Pancreas (tissue), 10 donors: ENCODE measurements at regions not wholly inside any gene's neighbourhood (a gene's known extent, or its start where the extent isn't known, plus 50 kb on each side); places are given as distances from the start of the nearest gene placed in this dataset.

Source experiments
- ATAC-seq, 4 donors: fragments of 200-7000 bp; cut with Tn5 transposase; one replicate each; pipeline versions ENCODE4 v1.8.0 to v1.9.1; 2020; ENCODE audit warnings: mild to moderate bottlenecking in 4 of 4, moderate library complexity in 4 of 4
- DNase-seq, 6 donors: peaks; one replicate each; pipeline ENCODE4 v3.0.0-alpha.2; 2020
- FAIRE-seq: peaks from 2 replicates; lab custom pipeline; 2012; peaks lifted over from hg19 to GRCh38; lab: Jason Lieb, UNC
- H3K27ac ChIP-seq, 4 donors: fragments of 200-600 bp; sonication (generic); 1 replicate in 3 of 4; 2 replicates in 1 of 4; pipeline versions ENCODE4 v1.5.0 to v1.8.0; 2020
- H3K27me3 ChIP-seq, 4 donors: fragments of 200-600 bp; one replicate each; pipeline ENCODE4 v1.8.0; 2021
- H3K36me3 ChIP-seq, 3 donors: fragments of 200-600 bp; sonication (generic) in 1 of 3; one replicate each; pipeline versions ENCODE4 v1.5.0 to v1.8.0; 2020 to 2021
- H3K4me1 ChIP-seq, 3 donors: fragments of 200-600 bp; one replicate each; pipeline ENCODE4 v1.8.0; 2021
- H3K4me3 ChIP-seq, 4 donors: fragments of 200-600 bp; sonication (generic) in 2 of 4; one replicate each; pipeline versions ENCODE4 v1.5.0 to v1.8.0; 2020 to 2021
- H3K9me3 ChIP-seq, 4 donors: fragments of 200-600 bp; one replicate each; pipeline ENCODE4 v1.8.0; 2021
- CTCF ChIP-seq, 4 donors: fragments of 200-600 bp; sonication (generic) in 3 of 4; IDR thresholded peaks; one replicate each; pipeline versions ENCODE4 v1.5.0 to v1.8.0; 2021; ENCODE audit warnings: antibody characterized with exemption in 4 of 4
- WGBS, 2 donors: extraction: QIAGEN DNeasy Blood & Tissue Kit; methylation state at CpG; one replicate each; pipeline ENCODE4 v1.1.7; 2013; 5-methylcytosine and 5-hydroxymethylcytosine counted together
- intact Hi-C, 3 donors: fragments of 100-400 bp; cut with DNase I; formaldehyde crosslinking; loops; one replicate each; pipeline versions ENCODE4 v1.11.1 to v1.14.2; 2022
- donor health status: healthy with polysubstance abuse.
- donor health status: DM: no; HTN: no; CAD: no; lungs with moderate emphysema.
- donor health status: DM: no; HTN: no; CAD: no.
- donor health status: control.
- donor health status: control.
- donor health status: Bipolar disorder and iron deficiency.
- donor health status: DM: yes; HTN: yes; CAD: no.
- donor health status: DM: no; HTN: no; CAD: no.
- donor health status: DM: no; HTN: no; CAD: no.
- donor health status: DM: yes; HTN: yes; CAD: no.

DNA sequence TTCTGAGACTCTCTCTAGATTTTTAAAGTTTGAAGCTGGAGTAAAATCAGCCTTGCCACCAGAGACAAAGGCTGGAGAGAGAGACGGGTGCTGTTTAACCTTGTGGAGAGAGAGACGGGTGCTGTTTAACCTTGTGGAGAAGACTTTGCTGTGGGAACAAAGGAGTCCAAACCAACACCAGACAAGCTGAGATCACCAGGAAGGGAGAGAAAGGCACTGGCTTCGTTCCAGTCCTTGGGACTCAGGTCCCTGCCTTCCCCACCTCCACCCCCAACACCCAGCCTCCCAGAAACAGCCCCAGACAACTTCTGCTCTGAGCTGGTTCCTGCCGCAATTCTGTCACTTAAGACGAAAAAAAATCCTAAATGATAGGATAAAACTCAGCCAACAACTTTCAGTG, 1389.3 kb downstream of the AACS start:
- Histone ChIP-seq H3K27ac (no peak overlapping the region), H3K4me1 (no peaks in the 10 kb centered on the region), H3K36me3 (no peaks in the 10 kb centered on the region), H3K9me3 (no peaks in the 10 kb centered on the region), H3K4me3 (no peak overlapping the region), H3K27me3 (no peaks in the 10 kb centered on the region)
- no peak for ATAC-seq
- TF ChIP-seq CTCF (IDR thresholded peaks at IDR 0.05): no peak
- FAIRE-seq: no peak
- 64% methylated on average over 5 of the region's 5 CpGs for WGBS, 2 donors
- DNase-seq: no peak
- intact Hi-C loops: no loop called here

DNA sequence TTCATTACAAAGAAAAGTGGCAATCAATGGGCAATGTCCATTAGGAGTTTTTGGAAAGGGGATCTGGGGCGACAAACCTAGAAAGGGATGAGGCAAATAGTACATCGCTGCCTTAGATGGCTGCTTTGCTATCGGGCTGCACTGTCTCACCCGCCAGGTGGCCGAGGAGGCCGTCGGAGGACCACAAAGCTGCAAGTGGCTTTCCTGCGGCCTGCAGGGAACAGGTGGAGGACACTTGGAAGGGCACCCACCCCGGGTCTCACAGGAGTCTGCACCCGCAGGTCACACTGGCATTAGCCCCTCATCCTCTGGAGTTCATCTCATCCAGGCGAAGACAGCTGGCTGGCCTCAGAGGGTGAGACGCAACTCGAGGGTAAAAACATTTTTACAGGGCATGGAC, 1392.5 kb downstream of the AACS start:
- Histone ChIP-seq H3K4me1 (no peaks in the 10 kb centered on the region), H3K27ac (no peak overlapping the region), H3K27me3 (no peaks in the 10 kb centered on the region), H3K36me3 (no peaks in the 10 kb centered on the region), H3K9me3 (no peaks in the 10 kb centered on the region), H3K4me3 (no peak overlapping the region)
- no peak for DNase-seq
- 91 to 95% methylated on average over 13 of the region's 13 CpGs for WGBS, 2 donors
- intact Hi-C loops: no loop called here
- FAIRE-seq: no peak
- no peak for TF ChIP-seq CTCF (IDR thresholded peaks at IDR 0.05)
- no peak for ATAC-seq

DNA sequence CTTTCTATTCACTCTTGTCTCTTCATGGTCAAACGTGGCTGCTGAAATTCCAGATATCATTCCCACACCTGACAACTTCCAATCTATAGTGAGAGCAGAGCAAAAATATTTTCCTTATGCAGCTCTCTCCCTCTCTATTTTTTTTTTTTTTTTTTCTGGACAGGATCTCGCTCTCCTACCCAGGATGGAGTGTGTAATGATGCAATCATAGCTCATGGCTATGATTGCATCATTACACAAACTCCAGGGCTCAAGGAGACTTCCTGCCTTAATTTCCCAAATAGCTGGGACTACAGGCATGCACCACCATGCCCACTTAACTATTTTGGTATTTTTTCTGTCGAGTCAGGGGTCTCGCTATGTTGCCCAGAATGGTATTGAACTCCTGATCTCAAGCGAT, 1398.9 kb downstream of the AACS start:
- no peaks in the 10 kb centered on the region for H3K27me3 ChIP-seq
- intact Hi-C loops: no loop called here
- no peak for TF ChIP-seq CTCF (IDR thresholded peaks at IDR 0.05)
- H3K4me3 ChIP-seq: no peak overlapping the region
- no peaks in the 10 kb centered on the region for H3K4me1 ChIP-seq
- no peaks in the 10 kb centered on the region for H3K36me3 ChIP-seq
- DNase-seq (no peak), ATAC-seq (no peak), FAIRE-seq (no peak)
- H3K9me3 ChIP-seq: no peaks in the 10 kb centered on the region
- 81 to 86% methylated on average over 5 of the region's 5 CpGs for WGBS, 2 donors
- H3K27ac ChIP-seq: no peak overlapping the region

DNA sequence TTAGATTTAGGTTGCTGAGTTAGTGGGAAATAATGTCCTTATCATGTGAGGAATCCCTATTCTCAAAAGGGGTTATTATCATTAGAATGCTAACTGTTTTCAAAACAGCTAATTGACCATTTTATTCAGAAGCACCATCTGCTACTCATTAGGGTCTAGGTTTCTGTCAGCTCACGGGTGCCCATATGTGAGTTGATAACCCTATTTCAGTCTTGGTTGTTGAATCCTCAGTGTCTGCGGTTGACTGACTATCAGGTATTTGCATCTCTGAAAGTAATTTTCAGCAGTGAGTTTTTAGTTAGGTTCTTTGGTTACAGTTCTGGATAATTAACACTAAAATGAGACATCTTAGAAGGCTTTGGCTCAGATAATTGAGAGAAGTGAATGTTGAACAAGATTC, 1404.0 kb downstream of the AACS start:
- ATAC-seq (no peak), FAIRE-seq (no peak), DNase-seq (no peak)
- Histone ChIP-seq H3K4me3 (no peak overlapping the region), H3K27ac (no peak overlapping the region), H3K27me3 (no peaks in the 10 kb centered on the region), H3K36me3 (no peaks in the 10 kb centered on the region), H3K4me1 (no peaks in the 10 kb centered on the region), H3K9me3 (no peaks in the 10 kb centered on the region)
- intact Hi-C loops: no loop called here
- TF ChIP-seq CTCF (IDR thresholded peaks at IDR 0.05): no peak
- WGBS, 2 donors: 92 to 97% methylated on average over 2 of the region's 2 CpGs

DNA sequence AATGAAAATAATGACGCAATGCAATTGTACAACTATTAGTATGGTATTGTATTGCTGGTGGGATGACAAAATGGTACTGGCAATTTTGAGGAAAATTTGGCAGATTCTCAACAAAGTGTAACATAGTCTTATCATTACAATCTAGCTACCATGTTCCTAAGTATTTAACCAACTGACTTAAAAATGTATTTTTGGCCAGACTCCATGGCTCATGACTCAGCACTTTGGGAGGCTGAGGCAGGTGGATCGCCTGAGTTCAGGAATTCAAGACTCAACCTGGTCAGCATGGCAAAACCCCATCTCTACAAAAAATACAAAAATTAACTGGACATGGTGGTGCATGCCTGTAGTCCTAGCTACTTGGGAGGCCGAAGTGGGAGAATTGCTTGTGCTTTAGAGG, 1409.5 kb downstream of the AACS start:
- FAIRE-seq: no peak
- no peaks in the 10 kb centered on the region for H3K9me3 ChIP-seq
- TF ChIP-seq CTCF (IDR thresholded peaks at IDR 0.05): no peak
- no peak overlapping the region for H3K27ac ChIP-seq
- H3K4me1 ChIP-seq: no peaks in the 10 kb centered on the region
- H3K4me3 ChIP-seq: no peak overlapping the region
- ATAC-seq: no peak
- H3K36me3 ChIP-seq: no peaks in the 10 kb centered on the region
- intact Hi-C loops: no loop called here
- no peak for DNase-seq
- WGBS, 2 donors: 94 to 96% methylated on average over 3 of the region's 3 CpGs
- no peaks in the 10 kb centered on the region for H3K27me3 ChIP-seq
